ENCODE measurements at regions not wholly inside any gene's neighbourhood (a gene's known extent, or its start where the extent isn't known, plus 50 kb on each side); places are given as distances from the start of the nearest gene placed in this dataset.

GRCh38 chr11:37343290-37343689 lies 745.3 kb upstream of the RAG2 start:
- H3K4me1 ChIP-seq, result no peaks in the 10 kb centered on the region
- H3K36me3 ChIP-seq (ENCODE audit: control insufficient read depth, insufficient read depth, low read length), result no peaks in the 10 kb centered on the region
- no peak overlapping the region for H3K4me2 ChIP-seq (ENCODE audit: low read length)
- no peak overlapping the region for H3K27ac ChIP-seq
- H3K27me3 ChIP-seq (ENCODE audit: control insufficient read depth, insufficient read depth, low read length), result no peaks in the 10 kb centered on the region
- H3K79me2 ChIP-seq, result no peaks in the 10 kb centered on the region
- H3K9ac ChIP-seq, result no peak overlapping the region
- no peak overlapping the region for H2AFZ ChIP-seq
- TF ChIP-seq CTCF (IDR thresholded peaks at IDR 0.05), result no peak
- H3K4me3 ChIP-seq (ENCODE audit: low read depth, low read length), result no peak overlapping the region
- no peaks in the 10 kb centered on the region for H3K9me3 ChIP-seq (ENCODE audit: control insufficient read depth, low read length)

GRCh38 chr11:37336401-37336800 lies 738.4 kb upstream of the RAG2 start:
- TF ChIP-seq CTCF (IDR thresholded peaks at IDR 0.05), result no peak
- Histone ChIP-seq H3K9me3 (ENCODE audit: control insufficient read depth, low read length) (no peaks in the 10 kb centered on the region), H3K79me2 (no peaks in the 10 kb centered on the region), H3K36me3 (ENCODE audit: control insufficient read depth, insufficient read depth, low read length) (no peaks in the 10 kb centered on the region), H3K27me3 (ENCODE audit: control insufficient read depth, insufficient read depth, low read length) (no peaks in the 10 kb centered on the region), H3K9ac (no peak overlapping the region), H2AFZ (no peak overlapping the region), H3K4me3 (ENCODE audit: low read depth, low read length) (no peak overlapping the region), H3K4me1 (no peaks in the 10 kb centered on the region), H3K4me2 (ENCODE audit: low read length) (no peak overlapping the region), H3K27ac (no peak overlapping the region)

- Histone ChIP-seq H3K27ac (no peak overlapping the region), H3K4me3 (ENCODE audit: low read depth, low read length) (no peak overlapping the region), H3K9ac (no peak overlapping the region), H3K27me3 (ENCODE audit: control insufficient read depth, insufficient read depth, low read length) (no peaks in the 10 kb centered on the region), H3K79me2 (no peaks in the 10 kb centered on the region), H3K4me2 (ENCODE audit: low read length) (no peak overlapping the region), H3K4me1 (no peaks in the 10 kb centered on the region), H3K36me3 (ENCODE audit: control insufficient read depth, insufficient read depth, low read length) (no peaks in the 10 kb centered on the region), H3K9me3 (ENCODE audit: control insufficient read depth, low read length) (no peaks in the 10 kb centered on the region), H2AFZ (no peak overlapping the region)
- TF ChIP-seq CTCF (IDR thresholded peaks at IDR 0.05), result no peak
These were observed 735.3 kb upstream of the RAG2 start for GRCh38 chr11:37333345-37333744.

- no peak overlapping the region for H3K4me2 ChIP-seq (ENCODE audit: low read length)
- no peaks in the 10 kb centered on the region for H3K27me3 ChIP-seq (ENCODE audit: control insufficient read depth, insufficient read depth, low read length)
- H3K4me1 ChIP-seq, result no peaks in the 10 kb centered on the region
- no peak overlapping the region for H2AFZ ChIP-seq
- H3K9ac ChIP-seq, result no peak overlapping the region
- H3K36me3 ChIP-seq (ENCODE audit: control insufficient read depth, insufficient read depth, low read length), result no peaks in the 10 kb centered on the region
- H3K4me3 ChIP-seq (ENCODE audit: low read depth, low read length), result no peak overlapping the region
- H3K9me3 ChIP-seq (ENCODE audit: control insufficient read depth, low read length), result no peaks in the 10 kb centered on the region
- H3K27ac ChIP-seq, result no peak overlapping the region
- no peaks in the 10 kb centered on the region for H3K79me2 ChIP-seq
- no peak for TF ChIP-seq CTCF (IDR thresholded peaks at IDR 0.05)
These were observed 725.8 kb upstream of the RAG2 start for GRCh38 chr11:37323843-37324242.

- no peak for TF ChIP-seq CTCF (IDR thresholded peaks at IDR 0.05)
- H3K36me3 ChIP-seq (ENCODE audit: control insufficient read depth, insufficient read depth, low read length), result no peaks in the 10 kb centered on the region
- no peak overlapping the region for H2AFZ ChIP-seq
- H3K27ac ChIP-seq, result no peak overlapping the region
- no peaks in the 10 kb centered on the region for H3K9me3 ChIP-seq (ENCODE audit: control insufficient read depth, low read length)
- H3K4me2 ChIP-seq (ENCODE audit: low read length), result no peak overlapping the region
- no peak overlapping the region for H3K4me3 ChIP-seq (ENCODE audit: low read depth, low read length)
- no peak overlapping the region for H3K9ac ChIP-seq
- no peaks in the 10 kb centered on the region for H3K27me3 ChIP-seq (ENCODE audit: control insufficient read depth, insufficient read depth, low read length)
- H3K79me2 ChIP-seq, result no peaks in the 10 kb centered on the region
- H3K4me1 ChIP-seq, result no peaks in the 10 kb centered on the region
These were observed 724.5 kb upstream of the RAG2 start for GRCh38 chr11:37322333-37323194.
